CD4-positive, alpha-beta T cell treated with Interleukin-17A for 4 hours (primary cell): ENCODE measurements at regions not wholly inside any gene's neighbourhood (a gene's known extent, or its start where the extent isn't known, plus 50 kb on each side); places are given as distances from the start of the nearest gene placed in this dataset.
"Not testable (repeated sequence)": the region's sequence is repeated elsewhere in the genome, so short reads cannot be mapped to it uniquely, and the experiment has no call there.

Experiments used
- DNase-seq: peaks from one replicate; pipeline ENCODE4 v3.0.0-alpha.2; 2020; ENCODE audit warnings: mixed read lengths

DNA sequence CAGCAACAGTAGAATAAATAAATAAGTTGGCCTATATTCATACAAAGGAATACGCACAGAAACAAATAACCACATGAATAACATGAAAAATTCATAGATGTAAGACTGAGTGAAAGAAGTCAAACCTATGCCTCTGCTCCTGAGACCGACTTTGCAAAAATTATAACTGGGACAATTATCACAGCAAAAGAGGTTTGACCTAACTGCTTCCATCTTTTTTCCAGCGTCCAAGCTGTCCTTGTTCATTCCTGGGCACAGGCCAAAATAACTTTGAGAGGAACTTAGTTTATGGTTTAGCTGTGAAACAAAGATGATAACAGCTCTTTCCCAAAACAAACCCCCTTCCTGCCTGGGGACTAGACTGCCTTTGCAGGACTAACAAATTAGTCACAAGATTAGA lies 109.6 kb upstream of the NBPF11 start:
- DNase-seq: not testable (repeated sequence)

DNA sequence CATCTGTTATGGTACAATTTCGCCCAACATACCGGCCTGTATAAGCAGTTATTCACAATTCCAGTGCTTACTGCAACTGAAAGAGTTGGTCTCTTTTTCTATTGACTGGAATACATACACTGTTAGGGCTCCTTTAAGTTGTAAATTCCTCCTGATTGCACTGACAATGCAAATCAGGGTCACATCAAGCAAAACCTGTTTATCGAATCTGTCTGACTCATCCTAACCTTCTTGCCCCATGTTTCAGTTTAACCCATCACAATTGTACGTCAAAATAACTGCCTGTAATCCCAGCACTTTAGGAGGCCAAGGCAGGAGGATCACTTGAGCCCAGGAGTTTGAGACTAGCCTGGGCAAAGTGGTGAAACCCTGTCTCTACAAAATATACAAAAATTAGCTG lies 105.8 kb upstream of the NBPF11 start:
- not testable (repeated sequence) for DNase-seq

DNA sequence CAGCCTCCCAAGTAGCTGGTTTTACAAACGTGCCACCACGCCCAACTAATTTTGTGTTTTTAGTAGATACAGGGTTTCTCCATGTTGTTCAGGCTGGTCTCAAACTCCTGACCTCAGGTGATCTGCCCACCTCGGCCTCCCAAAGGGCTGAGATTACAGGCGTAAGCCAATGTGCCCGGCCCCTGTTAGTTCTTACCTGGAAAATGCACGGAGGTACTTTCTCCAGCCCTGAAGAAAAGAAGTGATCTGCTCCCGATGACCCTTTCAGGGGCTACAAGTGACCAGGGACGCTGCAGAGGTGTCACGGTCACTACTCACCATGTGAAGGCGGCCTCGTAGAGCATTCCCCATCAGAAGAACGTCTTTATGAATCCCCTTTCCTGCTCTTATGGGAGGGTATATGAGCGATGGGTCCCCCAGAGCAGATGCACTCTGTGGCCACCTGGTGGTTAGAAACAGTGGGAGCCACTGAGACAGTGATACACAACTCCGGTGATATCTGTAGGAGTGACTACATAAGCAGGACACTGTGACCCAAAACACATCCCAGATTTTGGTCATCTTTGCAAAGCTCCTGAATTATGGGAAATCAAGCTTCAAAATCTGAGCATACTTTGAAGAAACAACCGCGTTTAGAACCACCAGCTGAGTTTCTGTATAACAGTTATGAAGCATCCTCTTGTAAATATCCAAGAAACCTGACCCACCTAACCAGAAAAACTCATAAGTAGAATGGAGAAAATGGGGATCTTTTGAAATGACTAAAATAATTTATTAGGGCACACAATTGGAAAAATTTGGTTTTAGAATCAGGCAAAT lies 102.7 kb upstream of the NBPF11 start:
- DNase-seq: peak; percentile 39

DNA sequence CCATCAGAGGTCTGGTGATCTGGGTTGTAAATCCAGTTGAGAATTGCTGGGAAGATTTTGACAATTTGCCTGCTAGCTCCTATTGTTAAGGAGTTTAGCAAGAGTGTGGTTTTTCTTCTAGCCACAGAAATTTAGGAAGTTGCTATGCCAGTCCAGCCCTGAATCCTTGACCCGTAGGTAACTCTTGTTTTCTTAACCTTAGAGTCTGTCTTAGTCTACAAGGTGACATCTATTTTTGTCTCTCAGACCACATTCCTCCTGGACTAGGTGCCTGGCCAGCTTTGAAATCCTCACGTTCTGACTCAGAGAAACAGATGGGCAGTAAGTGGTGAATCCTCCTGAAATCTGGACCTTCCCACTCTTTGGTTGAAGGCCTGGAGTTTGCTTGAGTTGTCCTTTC lies 101.7 kb upstream of the NBPF11 start:
- not testable (repeated sequence) for DNase-seq

DNA sequence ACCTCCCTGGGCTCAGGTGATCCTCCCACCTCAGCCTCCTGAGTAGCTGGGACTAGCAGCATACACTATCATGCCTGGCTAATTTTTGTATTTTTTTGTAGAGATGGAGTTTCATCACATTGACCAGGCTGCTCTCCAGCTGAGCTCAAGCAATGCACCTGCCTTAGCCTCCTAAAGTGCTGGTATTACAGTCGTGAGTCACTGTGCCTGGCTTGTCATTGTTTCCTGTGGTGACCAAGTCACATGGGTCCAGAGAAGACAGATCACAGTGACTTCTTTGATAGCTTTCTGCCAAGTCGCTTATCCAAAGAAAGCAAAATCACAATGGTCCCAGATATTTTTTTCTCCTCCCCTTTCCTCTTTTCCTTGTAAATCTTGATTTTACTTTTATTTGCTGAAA lies 96.7 kb upstream of the NBPF11 start:
- not testable (repeated sequence) for DNase-seq

DNA sequence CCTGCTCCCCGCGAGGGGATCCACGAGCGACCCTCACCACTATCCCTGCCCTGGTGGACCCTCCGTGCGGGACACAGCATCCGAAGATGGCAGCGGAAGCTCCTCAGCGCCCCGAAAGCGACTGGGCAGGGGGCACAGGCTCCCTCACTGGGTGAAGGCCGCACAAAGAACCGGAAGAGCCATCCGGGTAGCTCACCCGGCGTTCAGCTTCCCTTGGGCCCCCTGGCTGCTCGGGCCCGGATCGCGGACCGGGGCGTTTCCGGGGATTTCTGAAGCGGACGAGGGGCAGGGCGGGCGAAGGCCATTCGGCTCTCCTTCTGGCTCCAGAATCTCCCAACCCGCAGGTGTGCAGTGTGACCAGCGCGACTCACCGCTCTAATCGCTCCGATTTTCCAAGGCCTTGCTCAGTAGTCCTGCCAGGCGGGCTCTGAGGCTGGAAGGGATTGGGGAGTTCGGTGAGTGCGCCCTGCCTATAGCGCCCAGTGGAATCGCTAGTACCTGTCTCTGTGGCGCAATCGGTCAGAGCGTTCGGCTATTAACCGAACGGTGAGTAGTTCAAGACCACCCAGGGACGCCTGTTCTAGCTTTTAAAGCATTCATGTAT lies 94.3 kb upstream of the NBPF11 start:
- not testable (repeated sequence) for DNase-seq

DNA sequence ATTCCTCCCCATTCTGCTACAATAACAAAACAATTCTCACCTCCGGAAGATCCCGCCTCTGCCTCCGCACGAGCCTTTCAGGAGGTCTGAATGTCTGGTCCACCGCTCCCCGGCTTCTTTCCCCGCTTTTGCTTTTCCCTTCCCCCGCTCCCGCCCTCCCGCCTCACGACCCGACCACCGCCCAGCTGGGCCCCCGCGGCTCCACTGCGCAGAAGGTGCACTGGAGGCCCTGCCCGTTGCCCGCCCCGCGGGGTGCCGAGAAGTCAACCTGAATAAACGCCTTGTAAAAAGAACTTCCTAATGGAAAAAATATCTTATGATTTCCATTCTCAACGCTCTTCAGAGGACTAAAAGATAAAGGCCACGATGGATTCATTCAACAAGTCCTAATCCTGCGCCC lies 93.8 kb upstream of the NBPF11 start:
- not testable (repeated sequence) for DNase-seq

DNA sequence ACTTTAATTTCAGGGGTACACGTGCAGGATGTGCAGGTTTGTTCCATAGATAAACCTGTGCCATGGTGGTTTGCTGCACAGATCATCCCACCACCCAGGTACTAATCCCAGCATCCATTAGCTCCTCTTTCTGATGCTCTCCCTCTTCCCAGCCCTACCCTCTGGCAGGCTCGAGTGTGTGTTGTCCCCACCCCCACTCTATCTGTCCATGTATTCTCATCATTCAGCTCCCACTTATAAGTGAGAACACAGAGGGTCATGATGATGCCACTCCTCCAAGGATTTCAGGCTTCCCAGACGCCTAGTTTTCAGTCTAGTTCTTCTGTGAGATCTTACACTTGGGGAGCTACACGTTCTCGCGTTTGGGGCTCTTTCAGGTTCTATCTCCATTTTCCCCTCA lies 93.4 kb upstream of the NBPF11 start:
- DNase-seq: not testable (repeated sequence)

DNA sequence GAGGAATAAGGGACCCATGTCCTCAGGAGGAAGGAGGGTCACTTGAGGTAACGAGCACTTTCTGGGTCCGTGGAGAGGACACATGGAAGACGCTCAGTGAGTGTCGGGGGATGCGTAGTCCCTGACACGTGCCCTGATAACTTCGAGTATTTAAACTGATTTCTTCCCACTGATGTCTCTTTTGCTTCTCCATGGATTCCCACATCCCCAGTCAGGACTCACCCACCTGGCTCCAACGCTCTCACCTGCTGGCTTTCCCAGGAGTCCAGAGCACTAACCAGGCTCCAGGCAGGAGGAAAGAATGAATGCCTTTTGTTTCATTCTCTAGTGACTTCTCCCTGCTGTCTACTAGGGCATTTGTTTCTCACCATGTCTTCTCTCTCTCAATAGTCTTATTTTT lies 81.2 kb upstream of the NBPF11 start:
- not testable (repeated sequence) for DNase-seq

DNA sequence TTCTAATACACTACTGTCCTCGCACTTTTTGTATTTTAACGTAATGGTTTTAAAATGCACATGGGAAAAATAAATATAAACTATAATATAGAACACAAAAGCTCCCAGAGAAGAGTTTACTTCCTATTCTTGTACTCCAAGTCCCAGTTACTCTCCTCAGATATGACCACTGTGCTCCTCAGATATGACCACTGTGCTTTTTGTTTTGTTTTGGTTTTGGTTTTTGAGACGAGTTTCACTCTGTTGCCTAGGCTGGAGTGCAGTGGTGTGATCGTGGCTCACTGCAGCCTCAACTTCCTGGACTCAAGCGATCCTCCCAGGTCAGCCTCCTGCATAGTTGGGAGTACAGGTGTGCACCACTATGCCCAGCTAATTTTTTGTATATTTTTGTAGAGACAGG lies 76.8 kb upstream of the NBPF11 start:
- not testable (repeated sequence) for DNase-seq

DNA sequence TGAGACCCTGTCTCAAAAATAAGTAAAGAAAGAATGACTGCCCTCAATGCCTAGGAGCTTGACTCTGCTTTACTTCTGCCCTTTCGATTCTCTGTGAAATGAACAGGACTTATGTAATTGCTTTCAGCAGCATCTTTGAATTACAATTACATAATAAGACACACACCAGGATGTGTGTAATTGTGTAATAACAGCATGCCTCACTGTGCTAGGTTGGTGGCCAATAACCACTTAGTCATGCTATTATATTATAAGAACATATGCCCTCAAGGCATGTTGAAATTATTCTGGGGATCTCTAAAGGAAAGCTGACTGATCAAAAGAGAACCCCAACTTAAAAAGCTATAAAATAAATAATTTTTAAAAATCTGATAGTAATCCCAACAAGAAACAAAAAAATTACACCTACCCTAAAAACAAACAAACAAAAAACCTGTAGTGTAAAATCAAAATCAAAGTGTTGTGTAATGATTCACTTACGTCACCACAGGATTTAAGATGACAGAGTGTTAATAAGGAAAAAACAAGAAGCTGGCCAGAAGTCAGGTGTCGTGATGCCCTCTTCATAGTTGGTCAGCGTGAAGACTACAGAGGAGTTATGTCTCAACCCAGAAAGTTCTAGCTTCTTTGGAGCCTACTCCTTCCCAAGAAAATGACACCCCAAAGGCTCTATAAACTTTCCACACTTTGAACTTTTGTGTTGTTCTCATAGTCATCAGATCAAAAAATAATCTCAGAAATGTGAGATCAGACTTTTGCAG lies 70.5 kb upstream of the NBPF11 start:
- not testable (repeated sequence) for DNase-seq

DNA sequence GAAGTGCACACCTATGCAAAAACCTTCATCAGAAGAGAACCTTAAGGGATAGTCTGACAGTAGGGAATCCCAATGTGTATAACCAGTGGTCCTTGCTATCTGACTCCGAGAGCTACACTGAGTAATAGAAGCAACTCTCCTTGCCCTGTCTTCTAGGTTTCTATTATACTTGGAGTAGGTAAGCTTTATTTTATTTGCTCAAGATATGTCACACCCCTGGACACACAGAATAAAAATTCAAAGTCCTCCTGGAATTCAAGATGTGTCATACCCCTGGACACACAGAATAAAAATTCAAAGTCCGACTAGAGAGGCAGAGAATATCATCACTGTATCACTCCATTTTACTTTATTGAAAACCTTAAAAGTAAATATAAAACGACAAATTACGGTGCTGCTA lies 69.5 kb upstream of the NBPF11 start:
- DNase-seq: not testable (repeated sequence)

DNA sequence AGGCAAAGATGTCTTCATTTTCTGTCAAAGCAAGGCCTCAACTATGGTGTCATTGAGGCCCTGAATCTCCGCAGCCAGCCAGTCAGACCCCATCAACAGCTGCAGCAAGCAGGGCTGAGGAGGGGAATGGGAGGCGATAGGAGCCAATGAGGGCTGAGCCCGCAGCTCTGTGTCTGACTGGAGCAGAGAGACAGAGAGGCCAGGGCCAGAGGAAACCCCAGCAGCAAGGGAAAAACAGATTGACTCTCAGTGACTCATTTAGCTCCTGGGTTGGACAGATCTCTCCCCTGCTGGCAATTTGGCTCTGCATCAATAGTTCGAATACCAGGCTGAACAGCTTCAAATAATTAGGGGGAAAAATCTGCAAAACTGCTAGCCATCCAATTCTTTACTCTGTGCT lies 67.1 kb upstream of the NBPF11 start:
- DNase-seq: not testable (repeated sequence)

DNA sequence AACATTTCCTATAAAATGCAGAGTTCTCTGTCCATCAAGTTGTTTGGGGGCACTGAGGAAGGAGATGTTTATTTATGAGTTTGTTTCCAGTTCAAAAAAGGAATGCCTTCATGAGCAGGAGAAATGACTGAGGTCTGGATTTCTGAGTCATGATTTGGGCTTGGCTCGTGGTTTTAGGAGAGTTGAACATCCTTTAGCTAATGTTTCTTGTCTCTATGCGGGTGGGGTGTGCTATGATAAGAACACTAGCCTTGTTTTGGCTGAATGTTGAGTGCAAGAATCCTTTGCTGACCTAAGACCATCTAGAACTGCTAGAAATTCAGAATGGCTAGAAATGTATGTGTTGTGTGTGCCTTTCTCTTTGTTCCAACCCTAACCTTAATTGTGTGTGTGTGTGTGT lies 59.1 kb upstream of the NBPF11 start:
- DNase-seq: not testable (repeated sequence)

DNA sequence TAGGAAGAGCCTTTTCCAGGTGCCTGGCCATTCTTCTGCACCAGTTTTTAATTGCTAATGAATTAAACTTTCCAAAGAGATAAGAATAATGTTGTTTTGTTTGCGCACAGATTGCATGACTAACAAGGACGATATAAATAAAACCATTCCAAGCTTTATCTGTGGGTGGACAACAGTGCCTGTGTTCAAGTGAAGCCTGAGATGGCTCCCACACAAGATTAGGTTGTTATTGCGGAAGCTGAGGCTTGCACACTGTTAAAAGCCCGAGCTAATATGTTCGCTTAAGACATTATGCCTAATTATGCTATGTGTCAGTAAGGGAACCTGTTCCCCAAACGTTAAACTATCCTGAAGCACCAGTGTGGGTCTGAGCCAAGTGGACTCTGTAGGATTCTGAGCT lies 58.5 kb upstream of the NBPF11 start:
- not testable (repeated sequence) for DNase-seq

DNA sequence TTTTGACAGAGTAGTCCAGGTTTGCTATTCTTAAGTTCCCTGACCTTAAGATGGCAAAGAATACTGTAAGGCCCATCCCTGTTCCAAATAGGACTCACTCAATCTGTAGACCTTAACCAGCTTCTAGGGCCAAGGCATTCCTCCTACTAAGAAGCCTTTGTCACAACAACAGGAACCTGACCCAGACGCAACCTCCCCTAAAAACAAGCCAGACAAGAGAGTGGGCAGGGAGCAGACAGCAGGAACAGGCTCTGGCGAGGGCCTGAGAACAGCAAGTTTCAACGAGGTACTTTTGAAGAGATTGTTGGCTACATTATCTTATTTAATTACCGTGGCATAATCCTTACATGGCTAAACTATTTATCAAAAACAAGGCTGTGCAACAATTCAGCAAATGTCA lies 58.1 kb upstream of the NBPF11 start:
- DNase-seq: not testable (repeated sequence)

DNA sequence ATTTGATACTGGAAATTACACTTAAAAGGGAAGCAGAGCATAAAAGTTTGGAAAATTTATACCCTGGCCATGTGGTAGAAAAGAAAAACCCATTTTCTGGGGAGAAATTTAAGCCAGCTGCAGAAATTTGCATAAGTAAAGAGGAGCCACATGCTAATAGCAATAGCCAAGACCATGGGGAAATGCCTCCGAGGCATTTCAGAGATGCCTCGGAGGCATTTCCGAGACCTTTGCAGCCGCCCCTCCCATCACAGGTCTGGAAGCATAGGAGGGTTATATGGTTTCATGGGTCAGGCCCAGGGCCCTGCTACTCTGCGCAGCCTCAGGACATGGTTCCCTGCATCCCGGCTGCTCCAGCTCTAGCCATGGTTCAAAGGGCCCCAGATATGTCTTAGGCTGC lies 49.9 kb upstream of the NBPF11 start:
- DNase-seq: not testable (repeated sequence)
